ENCODE measurements at regions not wholly inside any gene's neighbourhood (a gene's known extent, or its start where the extent isn't known, plus 50 kb on each side); places are given as distances from the start of the nearest gene placed in this dataset.
"Not testable (repeated sequence)": the region's sequence is repeated elsewhere in the genome, so short reads cannot be mapped to it uniquely, and the experiment has no call there.

GRCh38 chr4:148847544-148848255, 405.5 kb upstream of the NR3C2 start:
- Mint-ChIP-seq H3K4me3 (no peak overlapping the region), H3K36me3 (no peaks in the 10 kb centered on the region), H3K9me3 (no peaks in the 10 kb centered on the region), H3K27me3 (no peaks in the 10 kb centered on the region), H3K4me1 (ENCODE audit: unreplicated experiment) (no peaks in the 10 kb centered on the region), H3K27ac (no peak overlapping the region)
- no peak for TF ChIP-seq CTCF (conservative IDR thresholded peaks at IDR 0.05)
- no peak for DNase-seq (ENCODE audit: extremely low spot score, unreplicated experiment)

GRCh38 chr4:148845609-148846008, 403.4 kb upstream of the NR3C2 start:
- TF ChIP-seq CTCF (conservative IDR thresholded peaks at IDR 0.05) = no peak
- H3K9me3 Mint-ChIP-seq = no peaks in the 10 kb centered on the region
- H3K27me3 Mint-ChIP-seq = no peaks in the 10 kb centered on the region
- H3K27ac Mint-ChIP-seq = no peak overlapping the region
- H3K4me3 Mint-ChIP-seq = no peak overlapping the region
- no peak for DNase-seq (ENCODE audit: extremely low spot score, unreplicated experiment)
- H3K4me1 Mint-ChIP-seq (ENCODE audit: unreplicated experiment) = no peaks in the 10 kb centered on the region
- H3K36me3 Mint-ChIP-seq = no peaks in the 10 kb centered on the region

GRCh38 chr4:148843625-148844024, 401.4 kb upstream of the NR3C2 start:
- no peak overlapping the region for H3K27ac Mint-ChIP-seq
- H3K4me3 Mint-ChIP-seq = no peak overlapping the region
- no peak for DNase-seq (ENCODE audit: extremely low spot score, unreplicated experiment)
- no peaks in the 10 kb centered on the region for H3K9me3 Mint-ChIP-seq
- no peak for TF ChIP-seq CTCF (conservative IDR thresholded peaks at IDR 0.05)
- no peaks in the 10 kb centered on the region for H3K27me3 Mint-ChIP-seq
- no peaks in the 10 kb centered on the region for H3K4me1 Mint-ChIP-seq (ENCODE audit: unreplicated experiment)
- no peaks in the 10 kb centered on the region for H3K36me3 Mint-ChIP-seq

GRCh38 chr4:148842843-148843242, 400.6 kb upstream of the NR3C2 start:
- no peaks in the 10 kb centered on the region for H3K4me1 Mint-ChIP-seq (ENCODE audit: unreplicated experiment)
- no peak for DNase-seq (ENCODE audit: extremely low spot score, unreplicated experiment)
- H3K27ac Mint-ChIP-seq = no peak overlapping the region
- TF ChIP-seq CTCF (conservative IDR thresholded peaks at IDR 0.05) = no peak
- H3K27me3 Mint-ChIP-seq = no peaks in the 10 kb centered on the region
- no peaks in the 10 kb centered on the region for H3K36me3 Mint-ChIP-seq
- H3K9me3 Mint-ChIP-seq = no peaks in the 10 kb centered on the region
- no peak overlapping the region for H3K4me3 Mint-ChIP-seq

- not testable (repeated sequence) for H3K27ac Mint-ChIP-seq; H3K4me3 Mint-ChIP-seq; H3K9me3 Mint-ChIP-seq; DNase-seq (ENCODE audit: extremely low spot score, unreplicated experiment); H3K36me3 Mint-ChIP-seq; H3K27me3 Mint-ChIP-seq
- peaks cover 19% of the 10 kb centered on the region for H3K4me1 Mint-ChIP-seq (ENCODE audit: unreplicated experiment)
Observed at GRCh38 chr4:148837571-148837970, 395.4 kb upstream of the NR3C2 start.

- peak overlapping the region; percentile 86 for H3K27ac Mint-ChIP-seq
- peaks cover 19% of the 10 kb centered on the region for H3K4me1 Mint-ChIP-seq (ENCODE audit: unreplicated experiment)
- H3K4me3 Mint-ChIP-seq = peak overlapping the region; percentile 37
- no peaks in the 10 kb centered on the region for H3K9me3 Mint-ChIP-seq
- DNase-seq (ENCODE audit: extremely low spot score, unreplicated experiment) = no peak
- no peaks in the 10 kb centered on the region for H3K27me3 Mint-ChIP-seq
- TF ChIP-seq CTCF (conservative IDR thresholded peaks at IDR 0.05) = no peak
- H3K36me3 Mint-ChIP-seq = no peaks in the 10 kb centered on the region
Observed at GRCh38 chr4:148834804-148835631, 392.8 kb upstream of the NR3C2 start.
